SIG-M5 treated with dmso at 0.1 percent for 504 hours (cell line): ENCODE measurements at regions not wholly inside any gene's neighbourhood (a gene's known extent, or its start where the extent isn't known, plus 50 kb on each side); places are given as distances from the start of the nearest gene placed in this dataset.

Experiments
- DNase-seq: peaks from one replicate; lab custom pipeline; 2025; ENCODE audit not compliant: unreplicated experiment; lab: John Stamatoyannopoulos, UW

GRCh38 chr13:89752394-89752793 lies 1595.1 kb upstream of the MIR17HG start:
- no peak for DNase-seq

GRCh38 chr13:89755729-89756492 lies 1591.6 kb upstream of the MIR17HG start:
- peak; percentile 40 for DNase-seq

- DNase-seq: no peak
These were observed 1584.5 kb upstream of the MIR17HG start for GRCh38 chr13:89763005-89763404.

GRCh38 chr13:89783221-89783755 lies 1564.2 kb upstream of the MIR17HG start:
- DNase-seq: no peak

- DNase-seq: no peak
These were observed 1563.2 kb upstream of the MIR17HG start for GRCh38 chr13:89784161-89784809.

GRCh38 chr13:89786531-89786930 lies 1561.0 kb upstream of the MIR17HG start:
- no peak for DNase-seq

GRCh38 chr13:89790696-89791095 lies 1556.8 kb upstream of the MIR17HG start:
- DNase-seq: no peak

GRCh38 chr13:89791971-89792630 lies 1555.4 kb upstream of the MIR17HG start:
- no peak for DNase-seq

- DNase-seq: no peak
These were observed 1551.3 kb upstream of the MIR17HG start for GRCh38 chr13:89796196-89796595.

GRCh38 chr13:89803839-89804238 lies 1543.6 kb upstream of the MIR17HG start:
- no peak for DNase-seq

- no peak for DNase-seq
These were observed 1540.9 kb upstream of the MIR17HG start for GRCh38 chr13:89806594-89806993.

GRCh38 chr13:89812856-89813255 lies 1534.6 kb upstream of the MIR17HG start:
- no peak for DNase-seq

GRCh38 chr13:89816404-89816803 lies 1531.1 kb upstream of the MIR17HG start:
- no peak for DNase-seq

GRCh38 chr13:89822467-89822866 lies 1525.0 kb upstream of the MIR17HG start:
- no peak for DNase-seq

- no peak for DNase-seq
These were observed 1519.9 kb upstream of the MIR17HG start for GRCh38 chr13:89827552-89827951.

- DNase-seq: no peak
These were observed 1519.0 kb upstream of the MIR17HG start for GRCh38 chr13:89828506-89828905.

GRCh38 chr13:89831157-89831556 lies 1516.3 kb upstream of the MIR17HG start:
- no peak for DNase-seq

GRCh38 chr13:89832827-89833226 lies 1514.7 kb upstream of the MIR17HG start:
- no peak for DNase-seq

- no peak for DNase-seq
These were observed 1503.9 kb upstream of the MIR17HG start for GRCh38 chr13:89843621-89844020.

- no peak for DNase-seq
These were observed 1501.6 kb upstream of the MIR17HG start for GRCh38 chr13:89845874-89846273.

GRCh38 chr13:89846926-89847585 lies 1500.4 kb upstream of the MIR17HG start:
- no peak for DNase-seq
